Choroid plexus epithelial cell (primary cell): ENCODE measurements at regions not wholly inside any gene's neighbourhood (a gene's known extent, or its start where the extent isn't known, plus 50 kb on each side); places are given as distances from the start of the nearest gene placed in this dataset.

Experiments
- DNase-seq: peaks from one replicate; pipeline ENCODE4 v3.0.0-alpha.2; 2010; ENCODE audit warnings: low read depth
- H3K4me3 ChIP-seq: 2 replicates; pipeline ENCODE4 v1.5.1; 2011; ENCODE audit warnings: low read depth, mild to moderate bottlenecking, control low read depth, low read length, moderate library complexity
- CTCF ChIP-seq: conservative IDR thresholded peaks from 2 replicates; pipeline ENCODE4 v1.5.1; 2011; ENCODE audit warnings: low read depth, mild to moderate bottlenecking, control low read depth, inconsistent platforms, low read length, moderate library complexity

GRCh38 chr5:116738239-116738614, 163.6 kb upstream of the SEMA6A start:
- H3K4me3 ChIP-seq: no peak overlapping the region
- DNase-seq: no peak
- TF ChIP-seq CTCF: no peak

- DNase-seq: no peak
- no peak overlapping the region for H3K4me3 ChIP-seq
- no peak for TF ChIP-seq CTCF
Observed at GRCh38 chr5:116736671-116737070, 162.0 kb upstream of the SEMA6A start.

GRCh38 chr5:116733991-116734975, 159.7 kb upstream of the SEMA6A start:
- no peak for DNase-seq
- no peak overlapping the region for H3K4me3 ChIP-seq
- no peak for TF ChIP-seq CTCF

- no peak for TF ChIP-seq CTCF
- H3K4me3 ChIP-seq: no peak overlapping the region
- no peak for DNase-seq
Observed at GRCh38 chr5:116732591-116732990, 158.0 kb upstream of the SEMA6A start.

- no peak for DNase-seq
- H3K4me3 ChIP-seq: no peak overlapping the region
- no peak for TF ChIP-seq CTCF
Observed at GRCh38 chr5:116731432-116731831, 156.8 kb upstream of the SEMA6A start.

- no peak for DNase-seq
- H3K4me3 ChIP-seq: no peak overlapping the region
- TF ChIP-seq CTCF: no peak
Observed at GRCh38 chr5:116730706-116731105, 156.1 kb upstream of the SEMA6A start.

GRCh38 chr5:116730185-116730584, 155.6 kb upstream of the SEMA6A start:
- TF ChIP-seq CTCF: no peak
- no peak for DNase-seq
- H3K4me3 ChIP-seq: no peak overlapping the region
